HepG2 (cell line): ENCODE measurements at regions not wholly inside any gene's neighbourhood (a gene's known extent, or its start where the extent isn't known, plus 50 kb on each side); places are given as distances from the start of the nearest gene placed in this dataset.

Experiments used
- ATAC-seq: fragments of 200-7000 bp; cut with Tn5 transposase; 3 replicates; pipeline ENCODE4 v1.9.1; 2020; ENCODE audit warnings: mild to moderate bottlenecking, moderate library complexity
- BruUV-seq: library from RNA; stranded (reverse); fragments of 400-500 nt; replicated peaks from 2 replicates; lab custom pipeline; 2021; lab: Mats Ljungman, UMichigan
- CTCF ChIA-PET: fragments of 300-600 bp; formaldehyde crosslinking; extraction: SDS; loops from one replicate; lab custom pipeline; 2021; ENCODE audit warnings: low total read pairs, inconsistent platforms, low intra/inter-chr PET ratio; lab: Yijun Ruan, JAX
- POLR2A ChIA-PET: fragments of 350-600 bp; sonication (Branson Sonifier 250); formaldehyde crosslinking; loops from one replicate; lab custom pipeline; 2020; ENCODE audit warnings: antibody characterized with exemption, inconsistent platforms; lab: Yijun Ruan, JAX
- DNase-seq: peaks from one replicate; pipeline ENCODE4 v3.0.0-alpha.2; 2015; ENCODE audit warnings: low spot score
- FAIRE-seq: peaks from 3 replicates; lab custom pipeline; 2011; peaks lifted over from hg19 to GRCh38; lab: Jason Lieb, UNC
- H2AFZ ChIP-seq: one replicate; pipeline ENCODE4 v1.6.1; 2011; ENCODE audit warnings: low read length, inconsistent platforms
- H3K27ac ChIP-seq: fragments of 300-600 bp; 3 replicates; pipeline ENCODE4 v1.8.0; 2011; ENCODE audit warnings: mixed run types, mild to moderate bottlenecking, mixed read lengths, low read length, inconsistent platforms; ENCODE audit not compliant: insufficient read depth; ENCODE audit errors: extremely low read length
- H3K27me3 ChIP-seq, 2 experiments: fragments of 200-600 bp in 1 of 2; 2 replicates in 1 of 2; 3 replicates in 1 of 2; pipeline versions ENCODE4 v1.6.0 to v1.8.0; 2011; ENCODE audit warnings: low read length in 2 of 2, mild to moderate bottlenecking in 2 of 2, moderate library complexity in 2 of 2, inconsistent platforms in 1 of 2; ENCODE audit not compliant: insufficient read depth in 2 of 2, control insufficient read depth in 1 of 2
- H3K36me3 ChIP-seq, 2 experiments: fragments of 200-600 bp in 1 of 2; replicated peaks in 1 of 2; 2 replicates in 1 of 2; 3 replicates in 1 of 2; pipeline versions ENCODE4 v1.5.1 to v1.8.0; 2011; ENCODE audit warnings: low read length in 2 of 2, inconsistent platforms in 1 of 2; ENCODE audit not compliant: insufficient read depth in 2 of 2, control insufficient read depth in 1 of 2
- H3K4me1 ChIP-seq: 2 replicates; pipeline ENCODE4 v1.5.1; 2012; ENCODE audit warnings: low read length, inconsistent platforms; ENCODE audit not compliant: insufficient read depth
- H3K4me2 ChIP-seq: 2 replicates; pipeline ENCODE4 v1.6.0; 2011; ENCODE audit warnings: low read depth, low read length, inconsistent platforms
- H3K4me3 ChIP-seq, 3 experiments: fragments of 200-600 bp in 1 of 3; sonication (generic), shearing (Covaris generic) in 1 of 3; replicated peaks in 1 of 3; 2 replicates each; pipeline ENCODE4 v1.5.1; 2011 to 2016; ENCODE audit warnings: low read length in 3 of 3, inconsistent platforms in 2 of 3, low read depth in 2 of 3, mild to moderate bottlenecking in 2 of 3, control low read depth in 1 of 3, mixed read lengths in 1 of 3; ENCODE audit not compliant: insufficient read depth in 1 of 3
- H3K79me2 ChIP-seq: one replicate; pipeline ENCODE4 v1.6.1; 2011; ENCODE audit warnings: low read length, inconsistent platforms; ENCODE audit not compliant: insufficient read depth
- H3K9ac ChIP-seq: 2 replicates; pipeline ENCODE4 v1.6.0; 2011; ENCODE audit warnings: mild to moderate bottlenecking, low read depth, low read length, inconsistent platforms; ENCODE audit not compliant: insufficient read depth
- H3K9me3 ChIP-seq: 2 replicates; pipeline ENCODE4 v1.5.1; 2012; ENCODE audit warnings: mild to moderate bottlenecking, low read length
- H4K20me1 ChIP-seq: 2 replicates; pipeline ENCODE4 v1.6.0; 2011; ENCODE audit warnings: inconsistent platforms, mild to moderate bottlenecking, low read length, moderate library complexity; ENCODE audit not compliant: insufficient read depth
- ARNT ChIP-seq: fragments of 450-650 bp; IDR thresholded peaks from 2 replicates; pipeline ENCODE4 v1.6.1; 2017
- ATF2 ChIP-seq: sonication (generic); formaldehyde crosslinking; IDR thresholded peaks from 2 replicates; pipeline ENCODE4 v1.4.0; 2020; ENCODE audit warnings: missing genetic modification reagents
- ATF7-NPFF ChIP-seq: sonication (generic); formaldehyde crosslinking; IDR thresholded peaks from 2 replicates; pipeline ENCODE4 v1.8.1; 2023; ENCODE audit warnings: mild to moderate bottlenecking, low read depth, missing genetic modification reagents, moderate library complexity
- BRD4 ChIP-seq: sonication (generic); formaldehyde crosslinking; IDR thresholded peaks from 2 replicates; pipeline ENCODE4 v1.4.0; 2020; ENCODE audit warnings: missing genetic modification reagents
- CBX5 ChIP-seq: sonication (generic); formaldehyde crosslinking; IDR thresholded peaks from 2 replicates; pipeline ENCODE4 v1.4.0; 2020; ENCODE audit warnings: missing genetic modification reagents, borderline replicate concordance
- EP300 ChIP-seq, 3 experiments: sonication (generic) in 1 of 3; formaldehyde crosslinking in 1 of 3; IDR thresholded peaks; 2 replicates each; pipeline versions ENCODE4 v1.5.1 to v1.6.1; 2011 to 2020; ENCODE audit warnings: low read depth in 2 of 3, low read length in 2 of 3, borderline replicate concordance in 1 of 3, improper control_type of control experiment in 1 of 3, mild to moderate bottlenecking in 1 of 3, missing genetic modification reagents in 1 of 3, moderate library complexity in 1 of 3
- GATAD2A ChIP-seq: IDR thresholded peaks from 2 replicates; pipeline ENCODE4 v1.6.1; 2016
- HES4 ChIP-seq: sonication (generic); formaldehyde crosslinking; IDR thresholded peaks from 2 replicates; pipeline ENCODE4 v1.9.0; 2021; ENCODE audit warnings: mild to moderate bottlenecking, missing genetic modification reagents, borderline replicate concordance
- KMT2A ChIP-seq: sonication (generic); formaldehyde crosslinking; IDR thresholded peaks from 2 replicates; pipeline ENCODE4 v1.4.0; 2020; ENCODE audit warnings: missing genetic modification reagents
- MED8 ChIP-seq: sonication (generic); formaldehyde crosslinking; IDR thresholded peaks from 2 replicates; pipeline ENCODE4 v1.8.1; 2023; ENCODE audit warnings: mild to moderate bottlenecking, missing genetic modification reagents; ENCODE audit not compliant: insufficient replicate concordance
- MZF1 ChIP-seq: sonication (generic); formaldehyde crosslinking; IDR thresholded peaks from 2 replicates; pipeline ENCODE4 v1.8.1; 2023; ENCODE audit warnings: mild to moderate bottlenecking, missing genetic modification reagents, borderline replicate concordance
- NFE2 ChIP-seq: sonication (generic); formaldehyde crosslinking; IDR thresholded peaks from 2 replicates; pipeline ENCODE4 v1.4.0; 2020; ENCODE audit warnings: missing genetic modification reagents
- NR2F6 ChIP-seq, 2 experiments: IDR thresholded peaks; 2 replicates each; pipeline ENCODE4 v1.6.1; 2016; ENCODE audit warnings: antibody characterized with exemption in 1 of 2, mild to moderate bottlenecking in 1 of 2
- TEAD2 ChIP-seq: sonication (generic); formaldehyde crosslinking; IDR thresholded peaks from 2 replicates; pipeline ENCODE4 v1.9.0; 2021; ENCODE audit warnings: missing genetic modification reagents
- WIZ ChIP-seq: sonication (generic); formaldehyde crosslinking; IDR thresholded peaks from 2 replicates; pipeline ENCODE4 v1.5.1; 2020; ENCODE audit warnings: mild to moderate bottlenecking, missing genetic modification reagents
- ZBTB39 ChIP-seq: sonication (generic); formaldehyde crosslinking; IDR thresholded peaks from 2 replicates; pipeline ENCODE4 v1.5.0; 2020; ENCODE audit warnings: missing genetic modification reagents
- ZNF253 ChIP-seq: sonication (generic); formaldehyde crosslinking; IDR thresholded peaks from 2 replicates; pipeline ENCODE4 v1.8.0; 2022; ENCODE audit warnings: mild to moderate bottlenecking, missing genetic modification reagents, borderline replicate concordance
- ZNF343 ChIP-seq: sonication (generic); formaldehyde crosslinking; IDR thresholded peaks from 2 replicates; pipeline ENCODE4 v1.4.0; 2020; ENCODE audit warnings: mild to moderate bottlenecking, missing genetic modification reagents
- ZNF549 ChIP-seq: sonication (generic); formaldehyde crosslinking; IDR thresholded peaks from 2 replicates; pipeline ENCODE4 v1.5.0; 2020; ENCODE audit warnings: missing genetic modification reagents
- ZNF776 ChIP-seq: sonication (generic); formaldehyde crosslinking; IDR thresholded peaks from 2 replicates; pipeline ENCODE4 v1.4.0; 2020; ENCODE audit warnings: mild to moderate bottlenecking, missing genetic modification reagents
- whole genome bisulfite sequencing: methylation state at CpG from one replicate; pipeline ENCODE4 v1.1.6; 2017; ENCODE audit warnings: low lambda C conversion rate; 5-methylcytosine and 5-hydroxymethylcytosine counted together
- in situ Hi-C: cut with HindIII; loops from 2 replicates; pipeline ENCODE4 v1.10.0; 2017; ENCODE audit warnings: low pct_unique_long_range_greater_than_20kb; ENCODE audit not compliant: extremely low pct_ligation_motif_present
- intact Hi-C: fragments of 100-400 bp; cut with micrococcal nuclease; formaldehyde crosslinking; loops from one replicate; pipeline ENCODE4 v1.10.0; 2022; ENCODE audit not compliant: unreplicated experiment
- TF ChIP-seq, protein P1 (sequence below): IDR thresholded peaks from 2 replicates; pipeline ENCODE4 v1.6.1; 2016; ENCODE audit warnings: missing genetic modification reagents, missing compliant biosample characterization
- TF ChIP-seq, protein P2 (sequence below): sonication (generic); formaldehyde crosslinking; IDR thresholded peaks from 2 replicates; pipeline ENCODE4 v1.4.0; 2020; ENCODE audit warnings: missing genetic modification reagents

DNA sequence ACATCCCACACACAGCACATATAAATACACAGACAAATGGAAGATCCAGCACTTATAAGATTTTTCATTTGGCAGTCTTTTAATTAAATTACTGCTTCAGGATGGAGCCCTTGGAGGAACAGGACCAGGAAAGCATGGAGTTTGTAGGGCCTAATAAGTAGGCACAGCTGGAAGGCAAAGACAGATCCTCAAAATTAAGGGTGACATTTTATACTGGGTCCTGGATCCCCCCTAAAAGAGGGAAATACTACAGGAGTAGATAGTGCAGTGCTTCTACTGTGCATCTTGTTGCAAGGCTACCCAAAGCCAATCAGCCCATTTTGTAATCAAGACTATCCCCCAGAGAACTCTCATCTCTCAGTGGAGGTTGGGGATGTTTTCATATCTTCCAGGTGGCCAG, 1860.7 kb upstream of the PCDH10 start (continued):
- no peak for TF ChIP-seq NR2F6 (IDR thresholded peaks at IDR 0.05)
- no peak for TF ChIP-seq NR2F6 (CRISPR knock-in tag; IDR thresholded peaks at IDR 0.05)
- no peak for TF ChIP-seq ZNF343
- TF ChIP-seq ZNF549 (CRISPR knock-in tag): no peak
- TF ChIP-seq ZNF776 (CRISPR knock-in tag): no peak
- no peak for TF ChIP-seq KMT2A
- TF ChIP-seq, all 625 proteins: peak for 0

GRCh38 chr4:131296192-131296591, 1852.9 kb upstream of the PCDH10 start:
- Histone ChIP-seq H4K20me1 (no peaks in the 10 kb centered on the region), H3K36me3 (no peaks in the 10 kb centered on the region), H3K27ac (no peak overlapping the region), H3K4me3 (no peak overlapping the region), H3K4me1 (no peaks in the 10 kb centered on the region), H3K9ac (no peak overlapping the region), H3K4me2 (no peak overlapping the region), H3K27me3 (no peaks in the 10 kb centered on the region), H2AFZ (no peak overlapping the region), H3K9me3 (no peaks in the 10 kb centered on the region; the same call in 1 of the 2 replicates), H3K79me2 (no peaks in the 10 kb centered on the region)
- FAIRE-seq (no peak), DNase-seq (no peak), ATAC-seq (no peak)
- in situ Hi-C loops (no loop called here), intact Hi-C loops (no loop called here)
- POLR2A ChIA-PET: no interaction called here
- CTCF ChIA-PET: no interaction called here
- WGBS: 0% methylated on average over 1 of the region's 1 CpG
- no TSS peak for BruUV-seq
- TF ChIP-seq MZF1 (no peak), ZNF253 (CRISPR knock-in tag) (no peak), NFE2 (CRISPR knock-in tag) (no peak), GATAD2A (CRISPR knock-in tag) (no peak), HES4 (CRISPR knock-in tag) (no peak), BRD4 (CRISPR knock-in tag) (no peak), ARNT (no peak), TEAD2 (CRISPR knock-in tag) (no peak), MED8 (no peak), EP300 (IDR thresholded peaks at IDR 0.05; ENCODE audit: low read depth in 2 of 2, low read length in 2 of 2) (no peak), EP300 (CRISPR knock-in tag; IDR thresholded peaks at IDR 0.05; ENCODE audit: borderline replicate concordance) (no peak), ATF2 (CRISPR knock-in tag) (no peak), ZBTB39 (no peak), CBX5 (no peak), ATF7-NPFF (CRISPR knock-in tag) (no peak), WIZ (CRISPR knock-in tag) (no peak)
- TF ChIP-seq, protein P1, sequence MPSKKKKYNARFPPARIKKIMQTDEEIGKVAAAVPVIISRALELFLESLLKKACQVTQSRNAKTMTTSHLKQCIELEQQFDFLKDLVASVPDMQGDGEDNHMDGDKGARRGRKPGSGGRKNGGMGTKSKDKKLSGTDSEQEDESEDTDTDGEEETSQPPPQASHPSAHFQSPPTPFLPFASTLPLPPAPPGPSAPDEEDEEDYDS (CRISPR knock-in tag): no peak
- TF ChIP-seq, protein P2, sequence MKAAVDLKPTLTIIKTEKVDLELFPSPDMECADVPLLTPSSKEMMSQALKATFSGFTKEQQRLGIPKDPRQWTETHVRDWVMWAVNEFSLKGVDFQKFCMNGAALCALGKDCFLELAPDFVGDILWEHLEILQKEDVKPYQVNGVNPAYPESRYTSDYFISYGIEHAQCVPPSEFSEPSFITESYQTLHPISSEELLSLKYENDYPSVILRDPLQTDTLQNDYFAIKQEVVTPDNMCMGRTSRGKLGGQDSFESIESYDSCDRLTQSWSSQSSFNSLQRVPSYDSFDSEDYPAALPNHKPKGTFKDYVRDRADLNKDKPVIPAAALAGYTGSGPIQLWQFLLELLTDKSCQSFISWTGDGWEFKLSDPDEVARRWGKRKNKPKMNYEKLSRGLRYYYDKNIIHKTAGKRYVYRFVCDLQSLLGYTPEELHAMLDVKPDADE: no peak
